IPS-18c (cell line): ENCODE measurements at regions not wholly inside any gene's neighbourhood (a gene's known extent, or its start where the extent isn't known, plus 50 kb on each side); places are given as distances from the start of the nearest gene placed in this dataset.

ENCODE experiments used
- H3K4me3 ChIP-seq: 2 replicates; pipeline ENCODE4 v1.7.0; 2013; ENCODE audit warnings: low read depth, mild to moderate bottlenecking, low read length, moderate library complexity; ENCODE audit not compliant: insufficient read depth
- H3K9me3 ChIP-seq: one replicate; pipeline ENCODE4 v1.6.1; 2013; ENCODE audit warnings: mild to moderate bottlenecking, low read length, moderate library complexity; ENCODE audit not compliant: control insufficient read depth, insufficient read depth

DNA sequence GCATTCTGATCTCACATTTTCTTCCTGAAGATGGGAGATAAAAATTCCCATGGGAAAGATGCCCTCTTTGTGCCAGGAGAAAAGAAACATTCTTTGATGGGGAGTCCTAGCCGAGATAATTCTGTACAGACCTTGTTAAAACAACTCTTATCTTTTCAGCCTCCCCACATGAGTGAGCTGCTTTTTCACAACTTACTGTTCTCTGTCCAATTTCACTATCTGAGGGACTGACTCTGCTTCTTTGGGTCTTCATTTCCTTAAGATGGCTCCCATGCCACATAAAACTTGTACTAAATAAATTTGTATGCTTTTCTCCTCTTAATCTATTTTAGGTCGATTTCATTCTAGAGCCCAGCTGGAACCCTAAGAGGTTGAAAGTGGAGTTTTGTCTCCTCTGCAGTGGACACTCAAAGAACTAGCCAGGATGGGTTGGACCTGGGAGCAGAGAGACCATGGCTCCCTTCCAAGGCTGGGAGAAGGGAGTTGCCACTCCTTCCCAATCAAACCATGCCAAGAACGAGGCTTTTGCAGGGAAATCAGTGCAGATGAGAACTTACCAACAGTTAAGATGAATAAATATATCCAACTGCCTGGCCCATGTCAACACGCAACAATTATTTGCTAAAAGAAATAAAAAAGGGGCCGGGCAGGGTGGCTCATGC lies 285.8 kb upstream of the SULF2 start:
- Histone ChIP-seq H3K4me3 (no peak overlapping the region), H3K9me3 (no peaks in the 10 kb centered on the region)

DNA sequence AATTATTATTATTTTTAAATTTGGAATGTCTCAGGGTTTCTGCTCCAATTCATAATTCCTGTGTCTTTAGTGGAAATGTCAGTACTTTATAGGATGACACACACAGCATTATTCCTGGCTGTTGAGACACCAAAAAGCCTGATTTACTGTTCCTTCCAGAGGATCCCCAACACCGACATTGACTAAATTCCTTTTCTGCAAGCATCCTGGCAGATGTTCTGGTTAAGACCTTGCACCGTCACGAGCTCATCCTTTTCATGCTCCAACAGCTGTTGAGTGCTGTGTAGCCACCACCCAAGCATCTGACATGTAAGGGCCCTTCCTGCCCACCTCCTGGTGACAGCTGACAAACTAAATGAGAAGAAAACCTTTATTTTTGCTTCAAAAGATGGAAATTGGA lies 284.3 kb upstream of the SULF2 start:
- Histone ChIP-seq H3K9me3 (no peaks in the 10 kb centered on the region), H3K4me3 (no peak overlapping the region)

DNA sequence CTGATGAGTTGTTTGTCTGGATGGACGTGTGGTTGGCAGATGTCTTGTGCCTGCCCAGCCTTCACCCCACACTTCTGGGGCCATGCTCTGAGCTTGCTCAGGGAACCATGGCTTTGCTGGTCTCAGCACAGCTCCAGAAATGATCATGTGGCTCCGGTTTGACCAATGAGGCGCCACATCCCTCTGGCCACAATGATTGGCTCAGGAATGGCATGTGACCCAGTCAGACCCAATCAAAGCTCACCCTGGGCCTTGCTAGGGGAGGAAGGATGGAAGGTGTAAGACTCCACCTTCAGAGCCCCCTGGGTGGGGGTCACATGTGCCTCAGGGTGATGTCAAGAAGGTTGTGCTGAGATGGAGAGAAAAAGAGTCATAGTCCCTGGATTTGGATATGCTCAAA lies 281.6 kb upstream of the SULF2 start:
- H3K4me3 ChIP-seq: no peak overlapping the region
- no peaks in the 10 kb centered on the region for H3K9me3 ChIP-seq

DNA sequence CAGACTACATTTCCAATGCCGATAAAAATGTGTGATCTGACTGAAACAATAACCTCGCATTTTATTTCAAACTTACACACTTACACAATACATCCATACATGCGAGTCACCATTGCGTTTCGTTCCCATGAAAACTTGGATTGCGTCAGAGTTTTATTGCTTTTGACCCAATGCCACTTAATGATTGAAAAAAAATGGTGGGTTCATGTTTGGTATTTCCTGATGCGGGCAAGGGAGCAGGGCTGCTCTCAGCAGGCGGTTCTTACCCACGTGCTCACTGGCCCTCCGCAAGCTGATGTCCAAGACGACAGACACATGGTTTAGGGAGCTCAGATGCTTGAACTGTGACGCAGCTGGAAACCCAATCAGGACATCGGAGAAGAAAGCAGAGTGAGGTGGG lies 281.0 kb upstream of the SULF2 start:
- Histone ChIP-seq H3K4me3 (no peak overlapping the region), H3K9me3 (no peaks in the 10 kb centered on the region)

DNA sequence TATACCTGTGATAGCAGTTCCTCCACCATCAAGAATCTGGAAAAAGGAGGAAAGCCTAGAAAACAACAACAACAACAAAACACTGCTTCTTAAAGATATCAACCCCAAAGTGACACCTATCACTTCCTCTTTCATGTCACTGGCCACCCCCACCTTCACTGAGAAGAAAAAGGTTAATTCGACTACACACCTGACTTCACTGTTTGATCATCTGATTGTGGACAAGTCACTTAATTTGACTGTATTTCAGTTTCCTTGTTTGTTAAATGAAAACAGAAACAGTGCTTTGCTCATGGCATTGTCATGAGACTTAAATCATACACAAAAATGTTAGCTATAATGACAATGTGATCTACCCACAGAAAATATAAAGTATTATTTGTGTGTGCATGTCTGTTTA lies 280.6 kb upstream of the SULF2 start:
- no peaks in the 10 kb centered on the region for H3K9me3 ChIP-seq
- H3K4me3 ChIP-seq: no peak overlapping the region

DNA sequence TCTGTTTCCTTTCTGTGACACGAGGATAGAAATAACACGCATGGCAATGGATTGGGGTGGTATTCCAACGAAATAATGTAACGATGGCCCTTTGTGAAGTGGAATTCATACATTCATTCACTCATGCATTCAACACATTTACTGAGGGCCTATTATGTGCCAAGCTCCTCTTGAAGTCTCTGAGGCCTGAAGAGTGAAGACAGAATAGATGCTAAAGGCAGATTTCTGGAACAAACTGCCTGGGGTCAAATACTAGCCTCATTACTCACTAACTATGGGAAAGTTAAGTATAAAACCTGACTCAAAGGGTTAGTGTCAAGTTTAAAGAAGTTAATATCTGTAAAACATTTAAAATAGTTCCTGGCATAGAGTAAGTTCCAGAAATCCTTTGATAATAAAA lies 279.6 kb upstream of the SULF2 start:
- H3K9me3 ChIP-seq: no peaks in the 10 kb centered on the region
- no peak overlapping the region for H3K4me3 ChIP-seq

DNA sequence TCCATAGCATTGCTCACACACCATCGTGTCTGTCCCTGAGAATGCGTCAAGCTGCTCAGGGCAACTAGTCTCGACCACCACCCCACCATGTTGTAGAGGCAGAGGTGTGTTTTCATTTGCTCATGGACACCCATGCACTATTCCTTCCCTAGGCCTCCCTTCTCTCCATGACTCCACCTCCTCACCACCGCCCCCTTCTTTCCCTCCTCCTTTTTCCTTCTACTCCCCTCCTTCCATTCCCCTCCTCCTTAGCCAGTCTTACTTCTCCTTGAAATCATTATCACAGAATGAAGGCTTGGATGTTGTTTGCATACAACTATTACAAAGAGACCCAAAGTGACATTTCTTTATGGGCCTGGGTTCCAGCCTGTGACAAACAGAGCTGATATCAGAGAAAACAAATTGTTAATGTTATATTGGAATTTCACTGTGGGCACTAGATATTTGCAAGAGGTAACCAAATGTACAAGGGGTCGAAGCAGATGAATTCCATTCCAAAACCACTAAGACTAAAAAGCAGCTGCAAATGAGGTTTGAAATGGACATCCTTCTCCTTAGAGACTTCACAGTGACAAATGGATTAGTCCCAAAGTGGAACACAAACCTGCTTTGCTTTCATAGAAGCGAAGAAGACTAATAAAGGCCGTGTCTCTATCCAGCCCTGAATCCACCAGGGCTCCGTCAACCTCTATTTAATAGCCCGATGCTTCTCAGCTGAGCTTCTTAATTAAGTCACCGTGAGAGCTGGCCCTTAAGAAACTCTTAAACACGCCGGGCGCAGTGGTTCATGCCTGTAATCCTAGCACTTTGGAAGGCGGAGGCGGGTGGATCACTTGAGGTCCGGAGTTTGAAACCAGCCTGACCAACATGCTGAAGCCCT lies 275.8 kb upstream of the SULF2 start:
- H3K4me3 ChIP-seq: no peak overlapping the region
- no peaks in the 10 kb centered on the region for H3K9me3 ChIP-seq

DNA sequence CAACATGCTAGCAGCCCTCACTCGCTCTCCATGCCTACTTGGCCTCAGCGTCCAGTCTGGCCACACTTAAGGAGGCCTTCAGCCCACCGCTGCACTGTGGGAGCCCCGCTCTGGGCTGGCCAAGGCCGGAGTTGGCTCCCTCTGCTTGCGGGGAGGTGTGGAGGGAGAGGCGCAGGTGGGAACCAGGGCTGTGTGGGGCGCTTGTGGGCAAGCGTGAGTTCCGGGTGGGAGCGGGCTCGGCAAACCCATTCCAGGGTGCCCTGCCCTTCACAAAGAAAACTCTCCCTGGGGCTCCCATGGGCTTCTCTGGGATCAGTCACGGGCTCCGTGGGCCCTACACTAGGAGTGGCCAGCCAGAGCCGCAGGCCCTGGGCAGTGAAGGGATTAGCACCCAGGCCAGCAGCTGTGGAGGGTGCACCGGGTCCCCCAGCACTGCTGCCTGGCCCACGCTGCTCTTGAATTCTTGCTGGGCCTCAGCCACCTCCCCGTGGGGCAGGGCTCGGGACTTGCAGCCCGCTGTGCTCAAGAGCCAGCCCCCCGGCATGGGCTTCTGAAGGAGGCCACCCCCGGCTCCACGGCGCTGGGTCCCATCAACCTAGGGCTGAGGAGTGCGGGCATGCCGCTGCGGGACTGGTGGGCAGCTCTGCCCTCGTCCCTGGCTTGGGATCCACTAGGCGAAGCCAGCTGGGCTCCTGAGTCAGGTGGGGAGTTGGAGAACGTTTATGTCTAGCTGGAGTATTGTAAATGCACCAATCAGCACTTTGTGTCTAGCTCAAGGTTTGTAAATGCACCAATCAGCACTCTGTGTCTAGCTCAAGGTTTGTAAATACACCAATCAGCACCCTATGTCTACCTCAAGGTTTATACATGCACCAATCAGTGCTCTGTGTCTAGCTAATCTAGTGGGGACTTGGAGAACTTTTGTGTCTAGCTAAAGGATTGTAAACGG lies 273.6 kb upstream of the SULF2 start:
- no peak overlapping the region for H3K4me3 ChIP-seq
- no peaks in the 10 kb centered on the region for H3K9me3 ChIP-seq

DNA sequence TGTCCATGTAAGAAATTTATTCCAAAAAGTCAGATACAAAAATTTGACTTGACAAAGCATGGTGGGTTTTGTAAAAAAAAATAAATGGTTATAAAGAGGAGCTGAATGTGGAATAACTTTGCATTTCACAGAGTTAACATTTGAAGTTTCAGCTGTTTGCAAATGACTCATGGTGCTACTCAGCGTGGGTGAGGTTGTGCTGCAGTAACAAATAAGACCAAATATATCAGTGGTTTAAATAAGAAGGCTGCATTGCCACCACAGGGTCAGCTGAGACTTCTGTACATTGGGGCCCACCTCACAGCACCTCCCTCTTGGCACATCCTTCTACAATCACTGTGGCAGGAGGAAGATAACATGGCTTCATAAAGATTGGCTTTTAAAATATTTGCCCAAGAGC lies 272.5 kb upstream of the SULF2 start:
- no peaks in the 10 kb centered on the region for H3K9me3 ChIP-seq
- H3K4me3 ChIP-seq: no peak overlapping the region

DNA sequence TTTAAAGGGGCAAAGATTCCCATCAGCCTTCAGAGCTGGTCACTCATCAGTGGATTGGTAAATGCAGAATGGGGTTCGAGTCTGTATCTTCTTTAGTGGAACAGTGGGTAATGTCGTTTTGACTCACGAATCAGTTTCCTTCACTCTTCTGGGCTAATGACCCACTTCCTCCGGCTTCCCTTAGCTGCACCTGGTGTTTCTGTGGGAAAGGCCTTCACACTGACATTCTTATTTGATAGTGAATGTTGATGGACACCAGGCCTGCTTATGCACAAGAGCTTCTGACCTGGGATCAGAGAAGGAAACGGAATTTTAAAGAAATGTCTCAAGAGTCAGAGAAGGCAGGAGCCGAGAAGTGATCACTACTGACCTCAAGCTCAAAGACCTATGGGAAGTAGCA lies 272.0 kb upstream of the SULF2 start:
- H3K4me3 ChIP-seq: no peak overlapping the region
- no peaks in the 10 kb centered on the region for H3K9me3 ChIP-seq

DNA sequence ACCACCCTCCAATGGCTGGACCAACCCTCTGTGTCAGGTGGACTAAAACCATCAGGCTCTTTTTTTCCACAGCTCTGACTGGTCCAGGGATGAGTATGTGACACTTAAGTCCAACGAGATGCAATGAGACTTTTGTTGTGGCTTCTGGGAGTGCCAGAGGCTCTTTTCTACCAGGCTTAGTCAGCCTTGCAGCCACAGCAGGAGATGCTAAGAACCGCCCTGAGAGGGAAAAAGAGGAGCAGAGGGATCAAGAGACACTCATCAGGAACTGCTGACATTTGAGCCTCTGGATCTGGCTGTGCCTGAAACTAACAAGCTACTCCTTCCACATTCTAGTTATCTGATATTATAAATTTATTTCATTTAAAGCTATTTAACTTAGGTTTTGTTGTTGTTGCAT lies 270.9 kb upstream of the SULF2 start:
- no peak overlapping the region for H3K4me3 ChIP-seq
- peaks cover 2% of the 10 kb centered on the region for H3K9me3 ChIP-seq

DNA sequence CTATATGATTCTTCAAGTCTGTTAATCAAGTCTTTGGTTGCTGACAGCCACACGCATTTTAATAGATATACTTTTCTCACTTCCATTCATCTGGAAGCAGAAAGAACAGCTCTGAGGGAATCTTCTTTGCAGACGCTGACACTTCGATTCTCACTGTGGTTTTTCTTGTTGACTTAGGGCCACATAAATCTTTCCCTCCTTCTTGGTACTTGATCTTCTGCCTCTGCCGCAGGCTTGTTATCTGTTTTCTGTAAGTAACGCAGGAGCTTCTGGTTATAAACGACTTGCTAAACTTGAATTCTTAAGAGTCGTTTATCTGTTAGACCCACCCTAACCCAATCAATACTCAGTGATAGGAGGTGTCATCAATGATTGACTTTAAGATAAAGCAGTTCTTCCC lies 268.8 kb upstream of the SULF2 start:
- Histone ChIP-seq H3K9me3 (peaks cover 2% of the 10 kb centered on the region), H3K4me3 (no peak overlapping the region)

DNA sequence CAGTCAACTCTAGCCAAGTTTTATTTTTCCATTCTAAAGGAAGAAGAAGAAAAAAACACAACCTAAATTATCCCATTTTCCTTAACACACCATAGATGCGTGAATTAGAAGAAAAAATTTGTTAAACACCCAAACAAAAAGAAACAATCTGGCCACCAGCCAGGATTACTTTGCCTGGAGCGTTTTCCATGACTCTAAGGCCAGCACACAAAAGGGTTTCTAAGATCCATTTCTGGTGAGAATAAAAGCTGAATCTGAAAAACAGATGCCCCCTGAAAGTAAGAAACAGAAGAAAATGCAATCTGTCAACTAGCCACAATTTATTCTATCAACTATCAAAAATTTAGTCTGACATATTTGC lies 267.2 kb upstream of the SULF2 start:
- no peak overlapping the region for H3K4me3 ChIP-seq
- H3K9me3 ChIP-seq: peaks cover 2% of the 10 kb centered on the region

DNA sequence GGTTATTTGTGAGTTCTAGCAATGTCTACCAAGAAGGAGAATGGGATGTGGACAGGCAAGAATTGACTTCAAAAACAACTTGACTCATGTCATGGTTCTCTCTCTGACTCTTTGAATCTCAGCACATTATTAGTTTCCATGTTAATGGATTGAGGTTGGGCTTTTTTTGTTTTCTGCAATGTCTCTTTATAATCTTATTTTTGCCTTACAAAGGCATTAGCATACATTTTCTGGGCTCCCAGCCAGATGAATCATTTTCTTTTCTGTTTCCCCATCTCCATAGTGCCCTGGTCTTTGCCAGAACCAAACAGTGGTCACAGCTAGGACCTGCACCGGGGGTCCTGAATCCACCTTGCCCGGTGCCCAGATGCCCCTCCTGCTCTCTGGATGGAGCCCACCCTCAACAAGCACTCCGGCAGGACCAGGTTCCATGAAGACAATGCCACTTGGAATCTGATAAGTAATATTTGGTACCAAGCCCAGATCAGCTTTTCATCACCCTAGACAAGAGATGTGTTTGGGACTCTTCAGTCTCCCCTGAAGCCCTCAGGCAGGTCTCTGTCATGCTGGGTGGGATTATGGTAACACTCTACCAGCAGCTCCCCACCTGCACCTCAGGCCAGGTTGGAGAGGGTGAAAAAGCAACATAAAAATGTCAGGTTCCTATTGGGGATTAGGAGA lies 266.7 kb upstream of the SULF2 start:
- peaks cover 2% of the 10 kb centered on the region for H3K9me3 ChIP-seq

DNA sequence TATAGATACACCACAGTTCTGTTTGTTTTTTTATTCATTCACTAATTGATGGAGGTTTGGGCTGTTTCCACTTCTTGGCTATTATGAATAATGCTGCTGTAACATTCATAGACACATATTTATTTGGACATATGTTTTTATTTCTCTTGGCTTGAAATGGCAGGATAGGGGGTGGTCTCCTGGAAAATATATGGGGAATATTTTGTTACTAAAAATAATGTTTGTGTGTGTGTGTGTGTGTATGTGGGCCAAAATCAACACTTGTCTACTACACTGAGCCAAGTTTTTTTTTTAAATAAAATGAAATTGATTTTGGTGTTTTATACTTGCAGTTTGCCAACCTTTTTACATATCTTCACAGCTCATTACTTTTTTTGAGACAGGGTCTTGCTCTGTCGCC lies 264.4 kb upstream of the SULF2 start:
- Histone ChIP-seq H3K4me3 (no peak overlapping the region), H3K9me3 (peaks cover 2% of the 10 kb centered on the region)

More for the DNA sequence above, 266.7 kb upstream of the SULF2 start:
- no peak overlapping the region for H3K4me3 ChIP-seq

DNA sequence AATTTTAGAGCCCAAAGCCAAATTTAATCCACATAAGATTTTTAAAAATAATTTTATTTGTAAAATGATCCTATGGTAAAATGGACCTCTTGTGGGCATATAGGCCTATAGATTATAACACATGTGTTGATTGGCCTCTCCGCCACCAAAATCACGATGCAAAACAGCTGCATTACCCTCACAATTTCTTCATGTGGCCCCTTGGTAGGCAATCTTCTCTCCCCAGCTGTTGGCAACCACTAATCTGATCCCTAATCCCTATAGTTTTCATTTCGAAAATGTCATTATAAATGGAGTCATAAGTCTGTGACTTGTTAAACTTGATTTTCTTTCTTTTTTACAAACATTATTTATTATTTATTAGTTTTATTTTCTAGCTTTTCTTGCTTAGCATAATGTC lies 263.9 kb upstream of the SULF2 start:
- peaks cover 2% of the 10 kb centered on the region for H3K9me3 ChIP-seq
- no peak overlapping the region for H3K4me3 ChIP-seq

DNA sequence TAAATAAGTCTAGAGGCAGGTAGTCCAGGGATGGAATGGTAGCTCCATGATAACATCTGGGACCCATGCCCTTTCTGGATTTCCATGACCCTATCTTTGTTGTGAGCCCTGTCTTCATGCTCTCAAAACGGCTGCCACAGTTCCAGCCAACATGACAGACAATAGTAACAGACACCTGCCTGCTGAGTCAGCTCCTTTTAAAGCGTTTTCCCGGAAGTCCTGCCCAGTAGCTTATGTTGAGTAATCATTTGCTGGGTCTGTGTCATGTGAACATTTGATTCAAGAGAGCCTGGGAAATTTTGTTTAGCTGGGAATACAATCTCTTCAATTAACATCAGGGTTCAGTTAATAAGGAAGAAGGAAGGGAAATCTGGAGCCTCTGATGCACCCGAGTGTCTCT lies 262.2 kb upstream of the SULF2 start:
- H3K9me3 ChIP-seq: peaks cover 2% of the 10 kb centered on the region
- no peak overlapping the region for H3K4me3 ChIP-seq
